Tibial artery (tissue), 4 donors: ENCODE measurements at regions not wholly inside any gene's neighbourhood (a gene's known extent, or its start where the extent isn't known, plus 50 kb on each side); places are given as distances from the start of the nearest gene placed in this dataset.

Experiments
- DNase-seq, 2 donors: peaks; one replicate each; pipeline ENCODE4 v3.0.0-alpha.2; 2019
- H3K27ac ChIP-seq, 2 donors: fragments of 200-600 bp; sonication (generic) in 1 of 2; 1 replicate in 1 of 2; 2 replicates in 1 of 2; pipeline ENCODE4 v1.5.1; 2018 to 2019; ENCODE audit warnings: mild to moderate bottlenecking in 1 of 2
- H3K27me3 ChIP-seq, 2 donors: fragments of 200-600 bp; sonication (generic) in 1 of 2; one replicate each; pipeline versions ENCODE4 v1.5.1 to v1.6.0; 2016 to 2019
- H3K36me3 ChIP-seq, 3 donors: fragments of 200-600 bp; sonication (generic) in 2 of 3; one replicate each; pipeline ENCODE4 v1.5.1; 2016 to 2019; ENCODE audit warnings: mild to moderate bottlenecking in 2 of 3
- H3K4me1 ChIP-seq, 4 donors: fragments of 200-600 bp; sonication (generic) in 2 of 4; 1 replicate in 3 of 4; 2 replicates in 1 of 4; pipeline ENCODE4 v1.5.1; 2016 to 2019
- H3K4me3 ChIP-seq, 2 donors: fragments of 200-600 bp; sonication (generic) in 1 of 2; 1 replicate in 1 of 2; 2 replicates in 1 of 2; pipeline ENCODE4 v1.5.1; 2018 to 2019; ENCODE audit warnings: mild to moderate bottlenecking in 2 of 2
- H3K9me3 ChIP-seq, 3 donors: fragments of 200-600 bp; sonication (generic) in 1 of 3; one replicate each; pipeline ENCODE4 v1.5.1; 2016 to 2019
- intact Hi-C: fragments of 100-400 bp; cut with DNase I; formaldehyde crosslinking; loops from one replicate; pipeline ENCODE4 v1.15.0; 2023; ENCODE audit warnings: low total_unique reads
- TF ChIP-seq, protein P1 (sequence below), 2 experiments: fragments of 200-600 bp in 1 of 2; fragments of 450-650 bp in 1 of 2; IDR thresholded peaks; one replicate each; pipeline ENCODE4 v1.5.1; 2017 to 2019; ENCODE audit warnings: antibody characterized with exemption in 2 of 2, mild to moderate bottlenecking in 1 of 2, moderate library complexity in 1 of 2

DNA sequence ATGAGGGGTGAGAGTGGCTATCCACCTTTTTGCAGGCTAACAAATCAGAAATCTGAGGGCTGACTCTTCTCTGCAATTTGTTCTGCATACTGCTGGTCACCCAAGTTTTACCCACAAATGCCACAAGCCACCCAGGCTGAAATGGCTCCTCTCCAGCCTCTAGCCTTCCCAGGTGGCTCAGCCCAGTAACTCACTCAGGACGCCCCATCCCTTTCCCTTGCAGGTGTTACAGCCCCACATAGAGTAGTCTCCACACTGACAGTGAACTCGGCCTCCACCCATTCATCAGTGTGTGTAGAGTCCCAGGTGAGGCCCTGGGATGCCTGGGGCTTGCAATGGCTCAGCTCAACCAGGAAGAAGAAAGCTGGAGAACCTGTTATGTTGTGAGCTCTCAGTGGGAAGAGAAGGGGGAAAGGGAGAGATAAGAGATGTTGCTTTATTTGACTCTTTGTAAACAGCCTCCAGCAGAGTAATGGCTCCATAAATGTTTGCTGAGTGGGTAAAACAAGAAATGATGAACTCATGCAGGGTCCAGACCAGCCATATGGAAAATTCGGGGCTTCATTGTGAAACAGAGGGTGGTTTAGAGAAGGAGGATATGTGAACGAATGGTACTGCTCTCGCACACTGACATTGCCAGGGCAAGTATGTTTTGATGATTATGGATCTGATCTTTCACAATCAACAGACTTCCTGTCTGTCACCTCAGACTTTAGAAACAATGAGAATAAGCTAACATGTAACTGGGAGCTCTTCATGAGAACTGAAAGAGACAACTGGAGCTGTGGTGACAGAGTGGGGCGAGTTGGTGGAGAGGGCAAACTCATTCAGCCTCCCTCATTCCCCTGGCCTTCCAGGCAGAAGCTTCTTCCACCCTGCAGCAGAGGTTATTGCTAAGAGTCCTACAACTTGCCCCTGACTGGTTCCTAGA lies 74.2 kb upstream of the RFC3 start:
- TF ChIP-seq, protein P1, sequence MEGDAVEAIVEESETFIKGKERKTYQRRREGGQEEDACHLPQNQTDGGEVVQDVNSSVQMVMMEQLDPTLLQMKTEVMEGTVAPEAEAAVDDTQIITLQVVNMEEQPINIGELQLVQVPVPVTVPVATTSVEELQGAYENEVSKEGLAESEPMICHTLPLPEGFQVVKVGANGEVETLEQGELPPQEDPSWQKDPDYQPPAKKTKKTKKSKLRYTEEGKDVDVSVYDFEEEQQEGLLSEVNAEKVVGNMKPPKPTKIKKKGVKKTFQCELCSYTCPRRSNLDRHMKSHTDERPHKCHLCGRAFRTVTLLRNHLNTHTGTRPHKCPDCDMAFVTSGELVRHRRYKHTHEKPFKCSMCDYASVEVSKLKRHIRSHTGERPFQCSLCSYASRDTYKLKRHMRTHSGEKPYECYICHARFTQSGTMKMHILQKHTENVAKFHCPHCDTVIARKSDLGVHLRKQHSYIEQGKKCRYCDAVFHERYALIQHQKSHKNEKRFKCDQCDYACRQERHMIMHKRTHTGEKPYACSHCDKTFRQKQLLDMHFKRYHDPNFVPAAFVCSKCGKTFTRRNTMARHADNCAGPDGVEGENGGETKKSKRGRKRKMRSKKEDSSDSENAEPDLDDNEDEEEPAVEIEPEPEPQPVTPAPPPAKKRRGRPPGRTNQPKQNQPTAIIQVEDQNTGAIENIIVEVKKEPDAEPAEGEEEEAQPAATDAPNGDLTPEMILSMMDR (IDR thresholded peaks at IDR 0.05), result no peak
- no peak for DNase-seq
- Histone ChIP-seq H3K36me3 (no peaks in the 10 kb centered on the region), H3K4me3 (no peak overlapping the region), H3K4me1 (peaks cover 0 to 10% (median 4%) of the 10 kb centered on the region in 4 donors), H3K9me3 (no peaks in the 10 kb centered on the region), H3K27me3 (no peaks in the 10 kb centered on the region), H3K27ac (no peak overlapping the region)
- intact Hi-C loops, result no loop called here

DNA sequence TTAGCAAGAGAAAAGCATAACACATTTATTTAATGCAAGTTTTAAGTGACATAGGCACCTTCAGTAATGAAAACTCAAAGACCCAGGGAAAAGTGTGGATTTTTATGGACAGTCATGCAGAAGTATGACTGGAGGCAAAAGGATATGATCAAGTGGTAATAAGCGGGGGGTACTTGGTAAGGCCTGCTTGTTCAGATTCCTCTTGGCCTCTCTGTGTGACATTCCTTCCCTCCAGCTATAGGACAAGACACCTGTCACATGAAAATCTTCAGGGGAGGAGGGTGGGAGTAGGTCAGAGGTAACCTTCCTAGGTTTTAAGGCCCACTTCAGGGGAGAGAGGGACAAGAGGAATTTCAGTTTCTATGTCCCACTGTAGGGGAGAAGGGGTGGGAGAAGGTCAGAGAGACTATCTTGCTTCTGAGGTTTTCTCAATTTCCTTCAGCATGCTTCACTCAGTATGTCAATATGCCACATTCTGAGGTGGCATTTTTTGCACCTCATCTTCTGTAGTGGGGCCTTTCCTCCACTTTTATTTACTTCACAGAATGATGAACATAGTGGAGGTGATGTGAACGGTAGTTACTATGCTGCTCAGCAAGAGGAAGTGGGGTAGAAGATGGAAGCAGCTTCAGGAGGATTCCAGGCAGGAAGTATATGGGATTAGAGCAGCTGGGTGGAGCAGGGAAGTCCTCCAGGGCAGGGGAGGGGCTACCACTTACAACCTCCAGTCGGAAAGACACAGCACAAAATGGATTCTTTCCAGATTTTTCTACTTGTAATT lies 73.2 kb upstream of the RFC3 start:
- no peaks in the 10 kb centered on the region for H3K9me3 ChIP-seq
- no peak for DNase-seq
- no peak overlapping the region for H3K4me3 ChIP-seq
- no peak overlapping the region for H3K27ac ChIP-seq
- no peaks in the 10 kb centered on the region for H3K27me3 ChIP-seq
- TF ChIP-seq, protein P1 (IDR thresholded peaks at IDR 0.05), result no peak
- no peaks in the 10 kb centered on the region for H3K36me3 ChIP-seq
- H3K4me1 ChIP-seq, result peaks cover 0 to 10% (median 4%) of the 10 kb centered on the region in 4 donors
- intact Hi-C loops, result no loop called here

DNA sequence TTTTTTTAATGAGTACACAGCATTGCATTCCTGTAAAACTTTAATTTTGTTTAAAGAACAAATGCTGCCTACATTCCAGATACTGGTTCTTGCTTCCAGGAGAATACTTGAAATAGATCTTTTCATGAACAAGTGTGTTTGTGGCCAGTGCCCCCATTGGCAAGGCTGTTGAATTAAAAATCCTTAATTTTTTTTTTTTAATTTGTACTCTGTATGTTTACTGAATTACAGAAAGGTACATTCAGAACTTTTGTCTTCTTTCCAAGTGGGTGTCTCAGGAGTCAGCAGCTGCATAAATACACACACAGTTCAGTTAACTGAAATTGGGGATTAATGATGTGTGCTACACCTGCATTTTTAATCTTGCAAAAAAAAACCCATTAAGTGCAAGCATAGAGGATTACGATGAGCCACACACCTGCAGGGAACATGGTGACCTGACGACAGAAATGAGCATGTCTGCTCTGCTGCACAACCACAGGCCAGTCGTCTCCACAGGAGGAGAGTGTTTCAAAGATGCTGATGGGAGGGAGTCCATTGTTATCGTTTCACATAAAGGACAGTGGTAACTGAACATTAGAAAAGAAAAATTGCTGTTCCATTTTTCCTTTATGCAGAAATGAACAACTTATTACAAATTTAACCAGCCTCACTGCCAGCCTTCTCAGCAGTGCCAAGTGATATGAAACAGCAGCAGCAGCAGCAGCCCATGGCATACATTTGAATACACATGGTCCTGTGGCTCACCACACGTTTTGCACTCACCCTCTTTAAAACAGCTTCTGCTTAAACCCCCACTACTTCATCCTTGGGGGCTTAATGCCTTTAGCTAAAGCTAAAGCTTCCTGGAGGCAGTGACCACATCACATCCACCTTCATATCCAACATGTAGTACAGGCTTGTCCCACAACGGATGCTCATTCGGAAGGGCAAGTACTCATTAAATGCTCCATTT lies 72.3 kb upstream of the RFC3 start:
- H3K4me1 ChIP-seq, result peaks cover 0 to 10% (median 4%) of the 10 kb centered on the region in 4 donors
- intact Hi-C loops, result no loop called here
- no peaks in the 10 kb centered on the region for H3K9me3 ChIP-seq
- H3K27ac ChIP-seq, result no peak overlapping the region
- no peaks in the 10 kb centered on the region for H3K36me3 ChIP-seq
- no peak for DNase-seq
- no peaks in the 10 kb centered on the region for H3K27me3 ChIP-seq
- H3K4me3 ChIP-seq, result no peak overlapping the region
- TF ChIP-seq, protein P1 (IDR thresholded peaks at IDR 0.05), result no peak

DNA sequence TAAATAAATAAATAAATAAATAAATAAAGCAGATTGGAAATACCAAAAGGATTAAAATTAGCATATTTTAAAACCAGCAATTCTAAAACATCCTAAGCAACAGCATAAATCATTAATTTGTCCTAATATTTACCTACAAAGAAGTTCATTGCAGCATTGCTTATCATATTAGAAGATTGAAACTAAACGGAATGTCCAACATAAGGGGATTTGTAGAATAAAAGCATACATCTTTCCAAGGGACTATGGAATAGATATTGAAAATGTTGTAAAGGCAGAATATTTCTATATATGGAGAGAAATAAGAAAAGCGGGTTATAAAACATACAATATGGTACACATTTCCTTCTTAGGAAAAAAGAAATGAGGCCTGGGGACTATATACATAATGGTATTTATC lies 71.1 kb upstream of the RFC3 start:
- Histone ChIP-seq H3K36me3 (no peaks in the 10 kb centered on the region), H3K27ac (no peak overlapping the region), H3K9me3 (no peaks in the 10 kb centered on the region), H3K4me1 (peaks cover 0 to 10% (median 4%) of the 10 kb centered on the region in 4 donors), H3K27me3 (no peaks in the 10 kb centered on the region), H3K4me3 (no peak overlapping the region)
- no peak for DNase-seq
- intact Hi-C loops, result no loop called here
- TF ChIP-seq, protein P1 (IDR thresholded peaks at IDR 0.05), result no peak

DNA sequence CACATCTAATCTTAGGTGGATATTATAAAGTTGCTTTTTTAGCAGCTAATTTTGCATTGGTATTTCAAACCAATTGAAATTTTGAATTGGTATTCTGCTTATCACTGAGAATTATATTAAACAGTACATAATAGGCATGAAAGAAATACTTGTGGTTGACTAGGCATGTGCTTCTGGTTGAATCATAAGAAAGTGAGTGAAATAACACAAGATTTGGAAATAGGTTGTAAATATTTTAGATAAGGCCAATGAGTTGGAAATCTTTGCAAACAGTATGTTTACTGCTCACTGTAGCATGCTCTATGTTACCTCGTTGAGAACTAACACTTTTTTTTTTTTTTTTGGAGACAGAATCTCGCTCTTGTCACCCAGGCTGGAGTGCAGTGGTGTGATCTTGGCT lies 66.8 kb upstream of the RFC3 start:
- intact Hi-C loops, result no loop called here
- no peaks in the 10 kb centered on the region for H3K4me1 ChIP-seq
- no peaks in the 10 kb centered on the region for H3K27me3 ChIP-seq
- TF ChIP-seq, protein P1 (IDR thresholded peaks at IDR 0.05), result no peak
- no peak overlapping the region for H3K27ac ChIP-seq
- H3K4me3 ChIP-seq, result no peak overlapping the region
- no peaks in the 10 kb centered on the region for H3K9me3 ChIP-seq
- no peak for DNase-seq
- H3K36me3 ChIP-seq, result no peaks in the 10 kb centered on the region
